IMR-90 (cell line): ENCODE measurements at regions not wholly inside any gene's neighbourhood (a gene's known extent, or its start where the extent isn't known, plus 50 kb on each side); places are given as distances from the start of the nearest gene placed in this dataset.

Source experiments
- CTCF ChIP-seq: conservative IDR thresholded peaks from 2 replicates; pipeline ENCODE4 v1.5.1; 2012; ENCODE audit warnings: mild to moderate bottlenecking, low read depth, low read length, improper control_type of control experiment
- POLR2A ChIP-seq: IDR thresholded peaks from 2 replicates; pipeline ENCODE4 v1.6.1; 2012; ENCODE audit warnings: mild to moderate bottlenecking, low read depth, low read length

- TF ChIP-seq CTCF (no peak), POLR2A (no peak)
These were observed 131.0 kb upstream of the SNTG2 start for GRCh38 chr2:819601-820000.
